Suprapubic skin (tissue), 4 donors: ENCODE measurements at regions not wholly inside any gene's neighbourhood (a gene's known extent, or its start where the extent isn't known, plus 50 kb on each side); places are given as distances from the start of the nearest gene placed in this dataset.

Source experiments
- DNase-seq, 2 donors: peaks; one replicate each; pipeline ENCODE4 v3.0.0-alpha.2; 2019; ENCODE audit warnings: low spot score in 2 of 2
- H3K27ac ChIP-seq: fragments of 200-600 bp; sonication (generic); one replicate; pipeline ENCODE4 v1.5.1; 2019
- H3K27me3 ChIP-seq: fragments of 200-600 bp; sonication (generic); one replicate; pipeline ENCODE4 v1.5.1; 2019
- H3K36me3 ChIP-seq: fragments of 200-600 bp; sonication (generic); one replicate; pipeline ENCODE4 v1.5.1; 2019
- H3K4me1 ChIP-seq: fragments of 200-600 bp; sonication (generic); one replicate; pipeline ENCODE4 v1.5.1; 2019
- H3K4me3 ChIP-seq: fragments of 200-600 bp; sonication (generic); one replicate; pipeline ENCODE4 v1.5.1; 2019; ENCODE audit warnings: mild to moderate bottlenecking
- H3K9me3 ChIP-seq: fragments of 200-600 bp; sonication (generic); one replicate; pipeline ENCODE4 v1.5.1; 2019
- CTCF ChIP-seq, 2 donors: fragments of 200-600 bp in 1 of 2; fragments of 450-650 bp in 1 of 2; sonication (generic) in 1 of 2; IDR thresholded peaks; one replicate each; pipeline ENCODE4 v1.5.1; 2016 to 2019; ENCODE audit warnings: antibody characterized with exemption in 2 of 2, mild to moderate bottlenecking in 1 of 2, moderate library complexity in 1 of 2
- EP300 ChIP-seq: sonication (generic); formaldehyde crosslinking; IDR thresholded peaks from one replicate; pipeline ENCODE4 v1.6.1; 2017; ENCODE audit warnings: antibody characterized with exemption
- POLR2A ChIP-seq, 2 donors: fragments of 450-650 bp; IDR thresholded peaks; one replicate each; pipeline ENCODE4 v1.6.1; 2017; ENCODE audit warnings: antibody characterized with exemption in 2 of 2, mild to moderate bottlenecking in 2 of 2, moderate library complexity in 2 of 2
- POLR2AphosphoS5 ChIP-seq, 3 donors: sonication (generic); formaldehyde crosslinking; IDR thresholded peaks; one replicate each; pipeline ENCODE4 v1.6.1; 2017; ENCODE audit warnings: antibody characterized with exemption in 3 of 3
- WGBS: methylation state at CpG from one replicate; pipeline ENCODE4 v1.1.5; 2018; 5-methylcytosine and 5-hydroxymethylcytosine counted together

- Histone ChIP-seq H3K36me3 (no peaks in the 10 kb centered on the region), H3K9me3 (no peaks in the 10 kb centered on the region), H3K27ac (no peak overlapping the region), H3K4me3 (no peak overlapping the region), H3K27me3 (no peaks in the 10 kb centered on the region), H3K4me1 (no peaks in the 10 kb centered on the region)
- TF ChIP-seq POLR2A (IDR thresholded peaks at IDR 0.05) (no peak), POLR2AphosphoS5 (IDR thresholded peaks at IDR 0.05) (no peak), CTCF (IDR thresholded peaks at IDR 0.05) (no peak), EP300 (no peak)
- no peak for DNase-seq
- 76% methylated on average over 3 of the region's 3 CpGs for WGBS
Observed at GRCh38 chr1:80640978-80641377, 1159.8 kb upstream of the ADGRL2 start.

- Histone ChIP-seq H3K36me3 (no peaks in the 10 kb centered on the region), H3K4me1 (no peaks in the 10 kb centered on the region), H3K4me3 (no peak overlapping the region), H3K27me3 (no peaks in the 10 kb centered on the region), H3K9me3 (no peaks in the 10 kb centered on the region), H3K27ac (no peak overlapping the region)
- WGBS: 48% methylated on average over 2 of the region's 2 CpGs
- TF ChIP-seq POLR2AphosphoS5 (IDR thresholded peaks at IDR 0.05) (no peak), CTCF (IDR thresholded peaks at IDR 0.05) (no peak)
- no peak for DNase-seq
Observed at GRCh38 chr1:80639777-80640533, 1160.8 kb upstream of the ADGRL2 start.

- no peak overlapping the region for H3K4me3 ChIP-seq
- H3K36me3 ChIP-seq: no peaks in the 10 kb centered on the region
- no peaks in the 10 kb centered on the region for H3K9me3 ChIP-seq
- no peak for DNase-seq
- TF ChIP-seq POLR2AphosphoS5 (IDR thresholded peaks at IDR 0.05): no peak
- WGBS: 60% methylated on average over 10 of the region's 10 CpGs
- H3K27ac ChIP-seq: no peak overlapping the region
- H3K4me1 ChIP-seq: peaks cover 2% of the 10 kb centered on the region
- H3K27me3 ChIP-seq: no peaks in the 10 kb centered on the region
Observed at GRCh38 chr1:80633947-80634706, 1166.6 kb upstream of the ADGRL2 start.

GRCh38 chr1:80632284-80632683, 1168.5 kb upstream of the ADGRL2 start:
- no peak for DNase-seq
- Histone ChIP-seq H3K27ac (no peak overlapping the region), H3K36me3 (no peaks in the 10 kb centered on the region), H3K4me1 (peaks cover 2% of the 10 kb centered on the region), H3K4me3 (no peak overlapping the region), H3K27me3 (no peaks in the 10 kb centered on the region), H3K9me3 (no peaks in the 10 kb centered on the region)
- 79% methylated on average over 7 of the region's 10 CpGs for WGBS
- TF ChIP-seq POLR2A (IDR thresholded peaks at IDR 0.05): no peak
- no peak for TF ChIP-seq POLR2AphosphoS5 (IDR thresholded peaks at IDR 0.05)
- no peak for TF ChIP-seq EP300
- TF ChIP-seq CTCF (IDR thresholded peaks at IDR 0.05): no peak

GRCh38 chr1:80629304-80629837, 1171.4 kb upstream of the ADGRL2 start:
- H3K36me3 ChIP-seq: no peaks in the 10 kb centered on the region
- 80% methylated on average over 3 of the region's 3 CpGs for WGBS
- no peaks in the 10 kb centered on the region for H3K9me3 ChIP-seq
- no peak for DNase-seq
- H3K27ac ChIP-seq: no peak overlapping the region
- TF ChIP-seq CTCF (IDR thresholded peaks at IDR 0.05): no peak
- no peak for TF ChIP-seq EP300
- no peak for TF ChIP-seq POLR2AphosphoS5 (IDR thresholded peaks at IDR 0.05)
- TF ChIP-seq POLR2A (IDR thresholded peaks at IDR 0.05): no peak
- H3K4me1 ChIP-seq: no peaks in the 10 kb centered on the region
- H3K27me3 ChIP-seq: no peaks in the 10 kb centered on the region
- H3K4me3 ChIP-seq: no peak overlapping the region
